Esophagus squamous epithelium (tissue), 5 donors: ENCODE measurements at regions not wholly inside any gene's neighbourhood (a gene's known extent, or its start where the extent isn't known, plus 50 kb on each side); places are given as distances from the start of the nearest gene placed in this dataset.

ENCODE experiments used
- DNase-seq: peaks from one replicate; lab custom pipeline; 2025; lab: John Stamatoyannopoulos, UW
- H3K27ac ChIP-seq, 4 donors: fragments of 200-600 bp; sonication (generic); one replicate each; pipeline ENCODE4 v1.5.1; 2016 to 2019; ENCODE audit warnings: mild to moderate bottlenecking in 1 of 4
- H3K27me3 ChIP-seq, 4 donors: fragments of 200-600 bp; sonication (generic); 1 replicate in 3 of 4; 2 replicates in 1 of 4; pipeline versions ENCODE4 v1.5.1 to v1.6.0; 2017 to 2021; ENCODE audit warnings: antibody characterized with exemption in 1 of 4
- H3K36me3 ChIP-seq, 3 donors: fragments of 200-600 bp; sonication (generic); one replicate each; pipeline ENCODE4 v1.5.1; 2016 to 2019
- H3K4me1 ChIP-seq, 3 donors: fragments of 200-600 bp; sonication (generic); one replicate each; pipeline ENCODE4 v1.5.1; 2017 to 2019
- H3K4me3 ChIP-seq, 4 donors: fragments of 200-600 bp; sonication (generic); 1 replicate in 3 of 4; 2 replicates in 1 of 4; pipeline ENCODE4 v1.5.1; 2016 to 2019; ENCODE audit warnings: mild to moderate bottlenecking in 2 of 4, moderate library complexity in 1 of 4
- H3K9me3 ChIP-seq, 3 donors: fragments of 200-600 bp; sonication (generic); one replicate each; pipeline ENCODE4 v1.5.1; 2016 to 2019
- POLR2A ChIP-seq, 4 donors: fragments of 450-650 bp; IDR thresholded peaks; one replicate each; pipeline ENCODE4 v1.6.1; 2017; ENCODE audit warnings: antibody characterized with exemption in 4 of 4, mild to moderate bottlenecking in 4 of 4, moderate library complexity in 3 of 4
- WGBS, 2 donors: methylation state at CpG; one replicate each; pipeline ENCODE4 v1.1.5; 2018; 5-methylcytosine and 5-hydroxymethylcytosine counted together
- intact Hi-C: fragments of 100-400 bp; cut with DNase I; formaldehyde crosslinking; loops from one replicate; pipeline ENCODE4 v1.15.0; 2022
- TF ChIP-seq, protein P1 (sequence below), 6 experiments: fragments of 450-650 bp in 4 of 6; fragments of 200-600 bp in 2 of 6; sonication (generic) in 2 of 6; IDR thresholded peaks; one replicate each; pipeline ENCODE4 v1.5.1; 2016 to 2019; ENCODE audit warnings: antibody characterized with exemption in 6 of 6, mild to moderate bottlenecking in 4 of 6, moderate library complexity in 4 of 6
- donor health status: DM: yes; HTN: yes; CAD: no.

GRCh38 chr2:78766459-78766858 lies 259.0 kb upstream of the REG3G start:
- 72% methylated on average over 4 of the region's 4 CpGs for WGBS, 2 donors
- H3K27ac ChIP-seq, result no peak overlapping the region
- TF ChIP-seq POLR2A (IDR thresholded peaks at IDR 0.05), result no peak
- TF ChIP-seq, protein P1, sequence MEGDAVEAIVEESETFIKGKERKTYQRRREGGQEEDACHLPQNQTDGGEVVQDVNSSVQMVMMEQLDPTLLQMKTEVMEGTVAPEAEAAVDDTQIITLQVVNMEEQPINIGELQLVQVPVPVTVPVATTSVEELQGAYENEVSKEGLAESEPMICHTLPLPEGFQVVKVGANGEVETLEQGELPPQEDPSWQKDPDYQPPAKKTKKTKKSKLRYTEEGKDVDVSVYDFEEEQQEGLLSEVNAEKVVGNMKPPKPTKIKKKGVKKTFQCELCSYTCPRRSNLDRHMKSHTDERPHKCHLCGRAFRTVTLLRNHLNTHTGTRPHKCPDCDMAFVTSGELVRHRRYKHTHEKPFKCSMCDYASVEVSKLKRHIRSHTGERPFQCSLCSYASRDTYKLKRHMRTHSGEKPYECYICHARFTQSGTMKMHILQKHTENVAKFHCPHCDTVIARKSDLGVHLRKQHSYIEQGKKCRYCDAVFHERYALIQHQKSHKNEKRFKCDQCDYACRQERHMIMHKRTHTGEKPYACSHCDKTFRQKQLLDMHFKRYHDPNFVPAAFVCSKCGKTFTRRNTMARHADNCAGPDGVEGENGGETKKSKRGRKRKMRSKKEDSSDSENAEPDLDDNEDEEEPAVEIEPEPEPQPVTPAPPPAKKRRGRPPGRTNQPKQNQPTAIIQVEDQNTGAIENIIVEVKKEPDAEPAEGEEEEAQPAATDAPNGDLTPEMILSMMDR (IDR thresholded peaks at IDR 0.05), result no peak

GRCh38 chr2:78768016-78768415 lies 257.5 kb upstream of the REG3G start:
- no peak overlapping the region for H3K4me3 ChIP-seq
- DNase-seq, result no peak
- WGBS, 2 donors, result 53 to 72% methylated on average over 1 of the region's 1 CpG
- no peaks in the 10 kb centered on the region for H3K4me1 ChIP-seq
- H3K27me3 ChIP-seq, result no peaks in the 10 kb centered on the region
- H3K27ac ChIP-seq, result no peak overlapping the region
- intact Hi-C loops, result no loop called here
- TF ChIP-seq POLR2A (IDR thresholded peaks at IDR 0.05), result no peak
- no peaks in the 10 kb centered on the region for H3K36me3 ChIP-seq
- H3K9me3 ChIP-seq, result peaks cover 0 to 14% (median 0%) of the 10 kb centered on the region in 3 donors

More at GRCh38 chr2:78766459-78766858, 259.0 kb upstream of the REG3G start:
- DNase-seq, result no peak
- Histone ChIP-seq H3K4me1 (no peaks in the 10 kb centered on the region), H3K27me3 (no peaks in the 10 kb centered on the region), H3K4me3 (no peak overlapping the region), H3K9me3 (peaks cover 0 to 30% (median 4%) of the 10 kb centered on the region in 3 donors), H3K36me3 (no peaks in the 10 kb centered on the region)
- intact Hi-C loops, result no loop called here

- no peaks in the 10 kb centered on the region for H3K36me3 ChIP-seq
- no peak overlapping the region for H3K27ac ChIP-seq
- no peaks in the 10 kb centered on the region for H3K4me1 ChIP-seq
- WGBS, 2 donors, result 93 to 94% methylated on average over 4 of the region's 4 CpGs
- no peak overlapping the region for H3K4me3 ChIP-seq
- no peak for TF ChIP-seq POLR2A (IDR thresholded peaks at IDR 0.05)
- TF ChIP-seq, protein P1 (IDR thresholded peaks at IDR 0.05), result no peak
- H3K9me3 ChIP-seq, result peaks cover 0 to 10% (median 0%) of the 10 kb centered on the region in 3 donors
- no peak for DNase-seq
- H3K27me3 ChIP-seq, result no peaks in the 10 kb centered on the region
- intact Hi-C loops, result no loop called here
These were observed 250.2 kb upstream of the REG3G start for GRCh38 chr2:78775291-78775690.

- Histone ChIP-seq H3K4me3 (no peak overlapping the region), H3K27me3 (no peaks in the 10 kb centered on the region), H3K4me1 (no peaks in the 10 kb centered on the region), H3K36me3 (no peaks in the 10 kb centered on the region), H3K27ac (no peak overlapping the region), H3K9me3 (peaks cover 0 to 10% (median 4%) of the 10 kb centered on the region in 3 donors)
- 90 to 100% methylated on average over 4 to 6 of the region's 69 CpGs for WGBS, 2 donors
- TF ChIP-seq, protein P1 (IDR thresholded peaks at IDR 0.05), result no peak
- intact Hi-C loops, result no loop called here
- no peak for DNase-seq
These were observed 246.6 kb upstream of the REG3G start for GRCh38 chr2:78778756-78779510.

DNA sequence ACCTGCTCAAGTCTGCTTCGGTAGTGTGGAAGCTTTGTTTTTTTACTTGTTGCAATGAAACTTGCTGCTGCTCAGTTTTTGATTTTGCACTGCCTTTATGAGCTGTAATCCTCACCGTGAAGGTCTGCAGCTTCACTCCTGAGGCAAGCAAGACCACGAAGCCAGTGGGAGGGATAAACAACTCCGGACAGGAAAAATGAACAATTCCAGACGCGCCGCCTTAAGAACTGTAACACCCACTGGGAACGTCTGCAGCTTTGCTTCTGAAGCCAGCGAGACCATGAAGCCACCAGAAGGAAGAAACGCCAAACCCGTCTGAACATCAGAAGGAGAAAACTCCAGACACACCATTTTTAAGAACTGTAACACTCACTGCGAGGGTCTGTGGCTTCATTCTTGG lies 245.7 kb upstream of the REG3G start:
- Histone ChIP-seq H3K27ac (no peak overlapping the region), H3K4me1 (no peaks in the 10 kb centered on the region), H3K4me3 (peak overlapping the region in 1 of 4 donors; percentile 16), H3K27me3 (no peaks in the 10 kb centered on the region), H3K36me3 (no peaks in the 10 kb centered on the region), H3K9me3 (peaks cover 0 to 10% (median 8%) of the 10 kb centered on the region in 3 donors)
- DNase-seq, result no peak
- TF ChIP-seq, protein P1 (IDR thresholded peaks at IDR 0.05), result no peak
- no peak for TF ChIP-seq POLR2A (IDR thresholded peaks at IDR 0.05)
- 65 to 75% methylated on average over 12 of the region's 12 CpGs for WGBS, 2 donors
- intact Hi-C loops, result no loop called here
